Astrocyte (in vitro differentiated cells and primary cell): ENCODE measurements at regions not wholly inside any gene's neighbourhood (a gene's known extent, or its start where the extent isn't known, plus 50 kb on each side); places are given as distances from the start of the nearest gene placed in this dataset.

ENCODE experiments used
- DNase-seq: peaks from one replicate; pipeline ENCODE4 v3.0.0-alpha.2; 2010; ENCODE audit warnings: low read depth
- FAIRE-seq: peaks from 2 replicates; lab custom pipeline; 2011; peaks lifted over from hg19 to GRCh38; lab: Jason Lieb, UNC
- H2AFZ ChIP-seq: 2 replicates; pipeline ENCODE4 v1.6.0; 2012; ENCODE audit warnings: low read depth, low read length, inconsistent platforms
- H3K27ac ChIP-seq: 2 replicates; pipeline ENCODE4 v1.5.1; 2011; ENCODE audit warnings: low read depth, low read length, inconsistent platforms
- H3K27me3 ChIP-seq: 2 replicates; pipeline ENCODE4 v1.6.0; 2011; ENCODE audit warnings: low read length, inconsistent platforms; ENCODE audit not compliant: insufficient read depth
- H3K36me3 ChIP-seq: 2 replicates; pipeline ENCODE4 v1.5.1; 2011; ENCODE audit warnings: low read length, inconsistent platforms; ENCODE audit not compliant: insufficient read depth
- H3K4me1 ChIP-seq: 2 replicates; pipeline ENCODE4 v1.5.1; 2011; ENCODE audit warnings: low read length, inconsistent platforms; ENCODE audit not compliant: insufficient read depth
- H3K4me2 ChIP-seq: 2 replicates; pipeline ENCODE4 v1.6.0; 2012; ENCODE audit warnings: low read length, inconsistent platforms
- H3K4me3 ChIP-seq: 2 replicates; pipeline ENCODE4 v1.5.1; 2011; ENCODE audit warnings: low read depth, mild to moderate bottlenecking, low read length, inconsistent platforms; ENCODE audit not compliant: insufficient read depth
- H3K79me2 ChIP-seq: 2 replicates; pipeline ENCODE4 v1.6.0; 2012; ENCODE audit warnings: mild to moderate bottlenecking, low read length, inconsistent platforms; ENCODE audit not compliant: insufficient read depth
- H3K9ac ChIP-seq: 2 replicates; pipeline ENCODE4 v1.6.0; 2012; ENCODE audit warnings: mild to moderate bottlenecking, low read length, inconsistent platforms
- H3K9me3 ChIP-seq: 2 replicates; pipeline ENCODE4 v1.5.1; 2012; ENCODE audit warnings: low read depth, mild to moderate bottlenecking, low read length, inconsistent platforms; ENCODE audit not compliant: insufficient read depth
- H4K20me1 ChIP-seq: 2 replicates; pipeline ENCODE4 v1.6.0; 2012; ENCODE audit warnings: low read length, inconsistent platforms; ENCODE audit not compliant: insufficient read depth
- H3K27ac Mint-ChIP-seq: one replicate; pipeline ENCODE4 v1.8.0; 2021; ENCODE audit warnings: mild to moderate bottlenecking, mixed read lengths; ENCODE audit not compliant: unreplicated experiment
- H3K27me3 Mint-ChIP-seq: one replicate; pipeline ENCODE4 v1.8.0; 2021; ENCODE audit warnings: low read depth, mixed read lengths; ENCODE audit not compliant: unreplicated experiment
- H3K36me3 Mint-ChIP-seq: one replicate; pipeline ENCODE4 v1.8.0; 2021; ENCODE audit warnings: low read depth, mixed read lengths; ENCODE audit not compliant: unreplicated experiment
- H3K4me1 Mint-ChIP-seq: one replicate; pipeline ENCODE4 v1.8.0; 2021; ENCODE audit warnings: low read depth, mixed read lengths; ENCODE audit not compliant: unreplicated experiment
- H3K4me3 Mint-ChIP-seq: one replicate; pipeline ENCODE4 v1.8.0; 2021; ENCODE audit warnings: mild to moderate bottlenecking, moderate library complexity, mixed read lengths; ENCODE audit not compliant: unreplicated experiment
- H3K9me3 Mint-ChIP-seq: one replicate; pipeline ENCODE4 v1.8.0; 2021; ENCODE audit warnings: mild to moderate bottlenecking, mixed read lengths; ENCODE audit not compliant: unreplicated experiment
- CTCF ChIP-seq: IDR thresholded peaks from 2 replicates; pipeline ENCODE4 v1.5.1; 2011; ENCODE audit warnings: low read depth, mild to moderate bottlenecking, inconsistent platforms, low read length, moderate library complexity; ENCODE audit not compliant: insufficient read depth
- EZH2 ChIP-seq: IDR thresholded peaks from 2 replicates; pipeline ENCODE4 v1.6.1; 2012; ENCODE audit warnings: mild to moderate bottlenecking, low read length, inconsistent platforms; ENCODE audit not compliant: insufficient read depth

- H3K4me3 Mint-ChIP-seq: no peak overlapping the region
- H3K36me3 Mint-ChIP-seq: peaks cover 2% of the 10 kb centered on the region
- Histone ChIP-seq H4K20me1 (no peaks in the 10 kb centered on the region), H2AFZ (no peak overlapping the region), H3K9ac (no peak overlapping the region), H3K36me3 (no peaks in the 10 kb centered on the region), H3K4me3 (no peak overlapping the region), H3K4me2 (no peak overlapping the region), H3K79me2 (no peaks in the 10 kb centered on the region), H3K9me3 (no peaks in the 10 kb centered on the region), H3K27me3 (no peaks in the 10 kb centered on the region), H3K4me1 (no peaks in the 10 kb centered on the region), H3K27ac (no peak overlapping the region)
- DNase-seq: no peak
- H3K27me3 Mint-ChIP-seq: peaks cover 47% of the 10 kb centered on the region
- no peak for FAIRE-seq
- H3K4me1 Mint-ChIP-seq: peaks cover 2% of the 10 kb centered on the region
- no peaks in the 10 kb centered on the region for H3K9me3 Mint-ChIP-seq
- TF ChIP-seq CTCF (no peak), EZH2 (no peak)
- no peak overlapping the region for H3K27ac Mint-ChIP-seq
These were observed 55.0 kb upstream of the TBXT start for GRCh38 chr6:166222631-166223030.

GRCh38 chr6:166221636-166222035, 54.0 kb upstream of the TBXT start:
- FAIRE-seq (no peak), DNase-seq (no peak)
- no peak for TF ChIP-seq EZH2
- no peak for TF ChIP-seq CTCF
- Histone ChIP-seq H2AFZ (no peak overlapping the region), H3K4me1 (no peaks in the 10 kb centered on the region), H3K4me2 (no peak overlapping the region), H3K9ac (no peak overlapping the region), H4K20me1 (no peaks in the 10 kb centered on the region), H3K36me3 (no peaks in the 10 kb centered on the region), H3K79me2 (no peaks in the 10 kb centered on the region), H3K9me3 (no peaks in the 10 kb centered on the region), H3K27me3 (no peaks in the 10 kb centered on the region), H3K27ac (no peak overlapping the region), H3K4me3 (no peak overlapping the region)
- Mint-ChIP-seq H3K4me3 (no peak overlapping the region), H3K9me3 (no peaks in the 10 kb centered on the region), H3K27ac (no peak overlapping the region), H3K36me3 (peaks cover 2% of the 10 kb centered on the region), H3K4me1 (peaks cover 2% of the 10 kb centered on the region), H3K27me3 (peaks cover 38% of the 10 kb centered on the region)

- TF ChIP-seq CTCF (no peak), EZH2 (no peak)
- FAIRE-seq (no peak), DNase-seq (no peak)
- Mint-ChIP-seq H3K27ac (no peak overlapping the region), H3K36me3 (peaks cover 2% of the 10 kb centered on the region), H3K4me3 (no peak overlapping the region), H3K27me3 (peaks cover 32% of the 10 kb centered on the region), H3K4me1 (peaks cover 2% of the 10 kb centered on the region), H3K9me3 (no peaks in the 10 kb centered on the region)
- Histone ChIP-seq H3K27ac (no peak overlapping the region), H3K9me3 (no peaks in the 10 kb centered on the region), H2AFZ (no peak overlapping the region), H3K79me2 (no peaks in the 10 kb centered on the region), H3K4me2 (no peak overlapping the region), H3K9ac (no peak overlapping the region), H3K27me3 (no peaks in the 10 kb centered on the region), H3K4me1 (no peaks in the 10 kb centered on the region), H3K4me3 (no peak overlapping the region), H3K36me3 (no peaks in the 10 kb centered on the region), H4K20me1 (no peaks in the 10 kb centered on the region)
These were observed 53.4 kb upstream of the TBXT start for GRCh38 chr6:166221040-166221439.
